Natural killer cell treated with Interleukin-12 subunit alpha and Interleukin-12 subunit beta and Interleukin-15 and Interleukin-18, amount 100 ng/mL, for 72 hours (primary cell): ENCODE measurements at regions not wholly inside any gene's neighbourhood (a gene's known extent, or its start where the extent isn't known, plus 50 kb on each side); places are given as distances from the start of the nearest gene placed in this dataset.

Source experiments
- ATAC-seq, 2 donors: fragments of 150-1000 bp; cut with Tn5 transposase in 1 of 2; sonication (Bioruptor Pico), chemical (Tn5 transposase) in 1 of 2; 2 replicates each; pipeline ENCODE4 v1.10.0; 2021
- DNase-seq: peaks from one replicate; pipeline ENCODE4 v3.0.0; 2022; ENCODE audit warnings: low spot score
- H3K27ac Mint-ChIP-seq, 2 donors: 1 replicate in 1 of 2; 2 replicates in 1 of 2; pipeline ENCODE4 v1.8.0; 2022; ENCODE audit warnings: mixed read lengths in 2 of 2, mild to moderate bottlenecking in 1 of 2, moderate library complexity in 1 of 2
- H3K27me3 Mint-ChIP-seq, 2 donors: 1 replicate in 1 of 2; 2 replicates in 1 of 2; pipeline ENCODE4 v1.8.0; 2022; ENCODE audit warnings: mixed read lengths in 2 of 2
- H3K36me3 Mint-ChIP-seq: one replicate; pipeline ENCODE4 v1.8.0; 2022; ENCODE audit warnings: mixed read lengths
- H3K4me1 Mint-ChIP-seq, 2 donors: 1 replicate in 1 of 2; 2 replicates in 1 of 2; pipeline ENCODE4 v1.8.0; 2022; ENCODE audit warnings: low read depth in 2 of 2, mixed read lengths in 2 of 2, mild to moderate bottlenecking in 1 of 2
- H3K4me3 Mint-ChIP-seq: one replicate; pipeline ENCODE4 v1.8.0; 2022; ENCODE audit warnings: mixed read lengths
- H3K9me3 Mint-ChIP-seq: 2 replicates; pipeline ENCODE4 v1.8.0; 2022; ENCODE audit warnings: mixed read lengths

DNA sequence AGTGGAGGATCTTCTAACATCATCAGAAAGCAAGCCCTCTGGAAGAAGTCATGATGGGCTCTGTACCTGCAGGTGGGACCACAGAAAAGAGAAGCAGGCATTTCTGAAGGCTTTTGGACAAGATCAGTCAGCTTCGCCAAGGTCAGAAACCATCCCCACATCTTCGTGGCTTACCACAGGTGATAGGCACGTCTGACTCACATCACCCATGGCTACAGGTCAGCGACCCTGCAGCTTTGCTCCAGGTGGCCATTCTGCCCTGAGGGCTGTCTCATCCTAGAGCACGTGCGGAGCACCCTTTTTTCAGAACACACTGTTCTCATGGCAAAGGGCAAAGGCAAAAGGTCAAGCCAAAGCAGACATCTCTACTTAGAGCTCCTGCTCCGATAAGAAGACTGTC lies 518.9 kb upstream of the ADARB2 start:
- Mint-ChIP-seq H3K4me3 (no peak overlapping the region), H3K27ac (no peak overlapping the region), H3K4me1 (no peaks in the 10 kb centered on the region), H3K36me3 (no peaks in the 10 kb centered on the region), H3K9me3 (peaks cover 13% of the 10 kb centered on the region), H3K27me3 (no peaks in the 10 kb centered on the region)
- ATAC-seq = no peak
- DNase-seq = no peak

DNA sequence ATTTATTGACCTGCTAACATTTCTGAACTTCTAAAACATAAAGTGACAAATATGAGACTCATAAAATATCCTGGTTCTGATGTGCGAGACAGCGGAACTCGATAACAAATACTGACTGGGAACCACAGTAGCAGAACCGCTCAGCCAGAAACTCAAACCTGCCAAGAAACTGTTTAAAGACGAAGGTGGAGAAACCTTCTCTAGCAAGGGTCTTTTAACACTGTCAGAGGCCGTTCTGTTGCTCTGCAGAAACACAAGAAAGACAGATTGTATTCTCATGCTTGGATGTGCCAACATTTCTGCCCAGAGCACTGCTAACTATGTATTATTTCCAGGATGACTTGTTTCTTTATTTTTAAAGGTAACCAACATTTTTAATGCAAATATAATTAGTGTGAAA lies 514.8 kb upstream of the ADARB2 start:
- H3K4me1 Mint-ChIP-seq = no peaks in the 10 kb centered on the region
- no peaks in the 10 kb centered on the region for H3K36me3 Mint-ChIP-seq
- no peak overlapping the region for H3K4me3 Mint-ChIP-seq
- no peaks in the 10 kb centered on the region for H3K27me3 Mint-ChIP-seq
- no peak overlapping the region for H3K27ac Mint-ChIP-seq
- H3K9me3 Mint-ChIP-seq = peaks cover 8% of the 10 kb centered on the region
- ATAC-seq (no peak), DNase-seq (no peak)

DNA sequence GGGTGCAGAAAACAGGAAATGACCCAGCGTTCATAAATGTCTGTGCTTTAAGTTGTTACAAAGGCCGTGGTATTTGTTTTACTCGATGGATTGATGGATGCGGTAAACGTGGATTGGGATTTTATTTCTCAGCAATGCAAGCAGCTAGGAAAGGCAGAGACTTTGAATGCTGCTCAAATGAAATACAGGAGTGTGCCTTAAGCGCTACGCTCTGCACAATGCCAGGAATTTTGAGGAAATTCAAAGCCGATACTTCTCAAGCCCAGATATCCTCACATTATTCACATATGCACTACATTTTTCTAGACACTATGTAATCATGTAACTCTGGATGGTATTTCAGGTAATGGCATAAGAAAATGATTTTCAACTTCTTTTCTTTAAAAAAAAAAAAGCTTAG lies 514.3 kb upstream of the ADARB2 start:
- H3K9me3 Mint-ChIP-seq = peaks cover 8% of the 10 kb centered on the region
- no peak overlapping the region for H3K4me3 Mint-ChIP-seq
- H3K4me1 Mint-ChIP-seq = no peaks in the 10 kb centered on the region
- H3K27ac Mint-ChIP-seq = no peak overlapping the region
- ATAC-seq (no peak), DNase-seq (no peak)
- no peaks in the 10 kb centered on the region for H3K27me3 Mint-ChIP-seq
- no peaks in the 10 kb centered on the region for H3K36me3 Mint-ChIP-seq

- Mint-ChIP-seq H3K27ac (no peak overlapping the region), H3K4me1 (no peaks in the 10 kb centered on the region), H3K36me3 (no peaks in the 10 kb centered on the region), H3K4me3 (no peak overlapping the region), H3K9me3 (no peaks in the 10 kb centered on the region), H3K27me3 (no peaks in the 10 kb centered on the region)
- ATAC-seq = no peak
- DNase-seq = no peak
Measured at GRCh38 chr10:2246747-2247146, 509.4 kb upstream of the ADARB2 start.

- no peaks in the 10 kb centered on the region for H3K9me3 Mint-ChIP-seq
- H3K27me3 Mint-ChIP-seq = no peaks in the 10 kb centered on the region
- ATAC-seq = no peak
- H3K4me1 Mint-ChIP-seq = no peaks in the 10 kb centered on the region
- no peaks in the 10 kb centered on the region for H3K36me3 Mint-ChIP-seq
- no peak for DNase-seq
- no peak overlapping the region for H3K4me3 Mint-ChIP-seq
- H3K27ac Mint-ChIP-seq = no peak overlapping the region
Measured at GRCh38 chr10:2245580-2245979, 508.3 kb upstream of the ADARB2 start.

DNA sequence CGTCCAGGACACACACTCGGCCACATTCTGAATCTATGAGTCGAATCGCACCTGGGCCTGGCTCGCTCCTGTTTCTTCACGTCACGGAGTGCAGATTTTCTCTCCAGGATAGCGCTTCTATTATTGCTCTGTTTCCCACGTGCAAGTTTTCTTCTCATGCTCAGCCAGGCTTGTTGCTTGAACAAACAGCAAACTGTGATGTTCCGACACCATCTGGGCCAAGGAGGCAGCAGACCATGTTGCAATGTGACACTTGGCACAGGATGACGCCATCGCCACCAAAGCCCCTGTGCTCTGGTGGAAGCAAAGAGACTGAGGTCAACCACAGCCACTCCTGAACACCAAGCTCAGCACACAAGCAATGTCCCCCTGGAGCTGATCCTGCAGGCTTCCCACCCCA lies 507.1 kb upstream of the ADARB2 start:
- Mint-ChIP-seq H3K4me3 (no peak overlapping the region), H3K9me3 (no peaks in the 10 kb centered on the region), H3K4me1 (no peaks in the 10 kb centered on the region), H3K27me3 (no peaks in the 10 kb centered on the region), H3K36me3 (no peaks in the 10 kb centered on the region), H3K27ac (no peak overlapping the region)
- ATAC-seq (no peak), DNase-seq (no peak)

DNA sequence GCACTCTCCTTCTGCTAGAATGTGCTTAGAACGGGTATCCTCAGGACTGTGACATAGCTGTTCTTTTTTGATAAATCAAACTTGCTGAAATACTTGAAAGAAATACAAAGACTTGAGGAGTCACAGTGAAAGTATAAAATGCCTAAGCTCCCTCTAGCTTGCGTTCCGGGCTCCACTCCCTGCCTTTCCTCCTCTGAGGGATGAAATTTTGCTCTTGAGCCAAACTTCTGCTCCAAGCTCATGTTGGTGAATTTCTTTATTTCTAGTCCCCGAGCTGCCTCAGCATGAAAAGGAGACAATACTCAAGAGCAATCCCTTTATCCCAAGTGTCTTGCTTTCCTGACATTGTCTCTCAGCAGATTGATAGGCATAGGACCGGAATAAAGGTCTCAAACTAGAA lies 499.6 kb upstream of the ADARB2 start:
- H3K4me1 Mint-ChIP-seq = no peaks in the 10 kb centered on the region

DNA sequence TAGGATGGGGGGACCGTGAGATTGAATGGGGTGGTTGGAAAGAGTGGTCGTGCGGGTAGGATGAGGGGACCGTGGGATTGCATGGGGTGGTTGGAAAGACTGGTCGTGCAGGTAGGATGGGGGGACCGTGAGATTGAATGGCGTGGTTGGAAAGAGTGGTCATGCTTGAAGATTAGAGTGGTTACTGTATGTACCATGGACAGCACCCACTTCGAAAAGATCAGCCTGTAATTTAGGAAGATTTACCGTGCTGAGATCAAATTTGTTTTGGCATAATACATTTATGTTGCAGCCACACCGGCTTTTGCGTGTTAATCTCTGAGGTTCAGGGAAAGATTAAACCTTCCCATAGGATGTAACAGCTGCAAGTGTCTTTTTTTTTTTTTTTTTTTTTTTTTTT lies 495.2 kb upstream of the ADARB2 start:
- Mint-ChIP-seq H3K27me3 (no peaks in the 10 kb centered on the region), H3K27ac (no peak overlapping the region), H3K4me1 (no peaks in the 10 kb centered on the region), H3K36me3 (no peaks in the 10 kb centered on the region), H3K9me3 (no peaks in the 10 kb centered on the region), H3K4me3 (no peak overlapping the region)
- no peak for ATAC-seq
- no peak for DNase-seq

More for the DNA sequence above, 499.6 kb upstream of the ADARB2 start:
- Mint-ChIP-seq H3K9me3 (no peaks in the 10 kb centered on the region), H3K27me3 (no peaks in the 10 kb centered on the region), H3K36me3 (no peaks in the 10 kb centered on the region), H3K27ac (no peak overlapping the region), H3K4me3 (no peak overlapping the region)
- DNase-seq (no peak), ATAC-seq (no peak)

DNA sequence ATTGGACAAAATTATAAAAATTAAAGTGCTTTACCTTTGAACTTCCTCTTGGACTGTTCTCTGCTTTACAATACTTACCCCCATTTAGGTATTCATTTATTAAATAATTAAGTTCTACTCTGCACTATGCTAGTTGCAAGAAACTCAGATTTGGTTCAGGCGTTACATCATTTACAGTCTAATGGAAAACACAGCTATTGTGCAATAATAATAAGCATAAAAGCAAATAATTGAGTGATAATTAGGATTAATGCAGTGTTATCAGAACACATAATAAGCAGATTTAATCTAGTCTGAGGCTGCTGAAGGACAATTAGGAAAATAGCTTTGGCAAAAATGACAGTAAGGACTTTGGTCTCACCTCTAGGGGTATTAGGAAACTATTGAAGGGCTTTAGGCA lies 493.2 kb upstream of the ADARB2 start:
- no peaks in the 10 kb centered on the region for H3K4me1 Mint-ChIP-seq
- no peak overlapping the region for H3K4me3 Mint-ChIP-seq
- ATAC-seq (no peak), DNase-seq (no peak)
- H3K36me3 Mint-ChIP-seq = no peaks in the 10 kb centered on the region
- no peaks in the 10 kb centered on the region for H3K27me3 Mint-ChIP-seq
- no peaks in the 10 kb centered on the region for H3K9me3 Mint-ChIP-seq
- no peak overlapping the region for H3K27ac Mint-ChIP-seq

- H3K27me3 Mint-ChIP-seq = no peaks in the 10 kb centered on the region
- H3K9me3 Mint-ChIP-seq = no peaks in the 10 kb centered on the region
- no peaks in the 10 kb centered on the region for H3K36me3 Mint-ChIP-seq
- no peak overlapping the region for H3K27ac Mint-ChIP-seq
- H3K4me1 Mint-ChIP-seq = no peaks in the 10 kb centered on the region
- ATAC-seq (no peak), DNase-seq (no peak)
- no peak overlapping the region for H3K4me3 Mint-ChIP-seq
Measured at GRCh38 chr10:2228320-2228901, 491.1 kb upstream of the ADARB2 start.

- Mint-ChIP-seq H3K4me3 (no peak overlapping the region), H3K4me1 (no peaks in the 10 kb centered on the region), H3K27ac (no peak overlapping the region), H3K9me3 (no peaks in the 10 kb centered on the region), H3K27me3 (no peaks in the 10 kb centered on the region), H3K36me3 (no peaks in the 10 kb centered on the region)
- DNase-seq = no peak
- no peak for ATAC-seq
Measured at GRCh38 chr10:2225609-2226008, 488.3 kb upstream of the ADARB2 start.

GRCh38 chr10:2223548-2224320 lies 486.4 kb upstream of the ADARB2 start:
- DNase-seq (no peak), ATAC-seq (no peak)
- no peak overlapping the region for H3K27ac Mint-ChIP-seq
- H3K27me3 Mint-ChIP-seq = no peaks in the 10 kb centered on the region
- no peaks in the 10 kb centered on the region for H3K4me1 Mint-ChIP-seq
- no peaks in the 10 kb centered on the region for H3K36me3 Mint-ChIP-seq
- no peak overlapping the region for H3K4me3 Mint-ChIP-seq
- H3K9me3 Mint-ChIP-seq = no peaks in the 10 kb centered on the region

DNA sequence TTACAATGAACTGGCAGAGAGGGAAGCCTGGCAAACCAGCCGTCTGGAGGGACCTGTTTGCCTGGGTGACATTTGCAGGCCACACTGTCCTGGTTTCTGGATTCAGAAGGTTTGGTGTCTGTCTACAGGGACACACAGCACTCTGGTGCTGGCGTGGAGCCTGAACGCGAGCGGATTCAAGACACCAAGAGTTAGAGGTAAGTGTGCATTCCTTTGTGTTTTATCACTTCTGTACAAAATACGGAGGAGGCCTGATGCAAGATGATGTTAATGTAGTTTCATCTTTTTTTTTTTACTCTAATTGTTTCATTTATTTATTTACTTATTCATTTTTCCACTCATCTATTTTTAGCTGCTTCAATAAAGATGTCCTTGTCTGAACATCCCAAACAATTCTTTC lies 485.3 kb upstream of the ADARB2 start:
- Mint-ChIP-seq H3K4me1 (no peaks in the 10 kb centered on the region), H3K4me3 (no peak overlapping the region), H3K9me3 (no peaks in the 10 kb centered on the region), H3K27me3 (no peaks in the 10 kb centered on the region), H3K27ac (no peak overlapping the region), H3K36me3 (no peaks in the 10 kb centered on the region)
- ATAC-seq (no peak), DNase-seq (no peak)

- Mint-ChIP-seq H3K4me1 (no peaks in the 10 kb centered on the region), H3K27ac (no peak overlapping the region), H3K36me3 (no peaks in the 10 kb centered on the region), H3K4me3 (no peak overlapping the region), H3K27me3 (peaks cover 0 to 20% of the 10 kb centered on the region in 2 donors), H3K9me3 (no peaks in the 10 kb centered on the region)
- DNase-seq (no peak), ATAC-seq (no peak)
Measured at GRCh38 chr10:2214805-2215204, 477.5 kb upstream of the ADARB2 start.

GRCh38 chr10:2214092-2214491 lies 476.8 kb upstream of the ADARB2 start:
- H3K4me1 Mint-ChIP-seq = no peaks in the 10 kb centered on the region
- no peaks in the 10 kb centered on the region for H3K9me3 Mint-ChIP-seq
- no peak overlapping the region for H3K27ac Mint-ChIP-seq
- H3K27me3 Mint-ChIP-seq = peaks cover 0 to 20% of the 10 kb centered on the region in 2 donors
- no peak for DNase-seq
- no peak for ATAC-seq
- H3K36me3 Mint-ChIP-seq = no peaks in the 10 kb centered on the region
- no peak overlapping the region for H3K4me3 Mint-ChIP-seq
